Lower leg skin (tissue), 3 donors: ENCODE measurements at regions not wholly inside any gene's neighbourhood (a gene's known extent, or its start where the extent isn't known, plus 50 kb on each side); places are given as distances from the start of the nearest gene placed in this dataset.
"Not testable (repeated sequence)": the region's sequence is repeated elsewhere in the genome, so short reads cannot be mapped to it uniquely, and the experiment has no call there.

ENCODE experiments used
- CTCF ChIP-seq, 3 donors: fragments of 450-650 bp; IDR thresholded peaks; one replicate each; pipeline ENCODE4 v1.5.1; 2016; ENCODE audit warnings: antibody characterized with exemption in 3 of 3, mild to moderate bottlenecking in 3 of 3, moderate library complexity in 2 of 3
- POLR2A ChIP-seq, 2 donors: fragments of 450-650 bp; IDR thresholded peaks; one replicate each; pipeline ENCODE4 v1.6.1; 2016 to 2017; ENCODE audit warnings: antibody characterized with exemption in 2 of 2, mild to moderate bottlenecking in 1 of 2, moderate library complexity in 1 of 2

- not testable (repeated sequence) for TF ChIP-seq CTCF, POLR2A (IDR thresholded peaks at IDR 0.05)
These were observed 171.7 kb downstream of the BCL2L11 start for GRCh38 chr2:111292232-111292968.
